H9 (cell line): ENCODE measurements at regions not wholly inside any gene's neighbourhood (a gene's known extent, or its start where the extent isn't known, plus 50 kb on each side); places are given as distances from the start of the nearest gene placed in this dataset.

ENCODE experiments used
- DNase-seq: peaks from one replicate; pipeline ENCODE4 v3.0.0-alpha.2; 2017
- H2AFZ ChIP-seq: one replicate; pipeline ENCODE4 v1.6.1; 2013; ENCODE audit warnings: mild to moderate bottlenecking, low read length, control low read depth, moderate library complexity
- H2AK5ac ChIP-seq: 2 replicates; pipeline ENCODE4 v1.6.1; 2013; ENCODE audit warnings: low read length, control low read depth, mixed read lengths; ENCODE audit not compliant: insufficient read length
- H2BK120ac ChIP-seq: one replicate; pipeline ENCODE4 v1.6.1; 2013; ENCODE audit warnings: low read depth, mild to moderate bottlenecking, low read length, control low read depth, inconsistent platforms; ENCODE audit not compliant: poor library complexity, severe bottlenecking
- H2BK12ac ChIP-seq: 2 replicates; pipeline ENCODE4 v1.6.1; 2013; ENCODE audit warnings: low read length, control low read depth, mixed read lengths, low read depth; ENCODE audit not compliant: insufficient read length
- H2BK15ac ChIP-seq: 2 replicates; pipeline ENCODE4 v1.6.1; 2013; ENCODE audit warnings: low read depth, low read length, control low read depth
- H2BK20ac ChIP-seq: one replicate; pipeline ENCODE4 v1.6.1; 2013; ENCODE audit warnings: low read depth, mild to moderate bottlenecking, low read length, control low read depth, inconsistent platforms; ENCODE audit not compliant: poor library complexity, severe bottlenecking
- H2BK5ac ChIP-seq: 2 replicates; pipeline ENCODE4 v1.6.1; 2013; ENCODE audit warnings: low read length, control low read depth, mixed read lengths; ENCODE audit not compliant: insufficient read length
- H3K14ac ChIP-seq: 2 replicates; pipeline ENCODE4 v1.6.1; 2013; ENCODE audit warnings: low read length, control low read depth; ENCODE audit not compliant: insufficient read depth
- H3K18ac ChIP-seq: 2 replicates; pipeline ENCODE4 v1.6.1; 2013; ENCODE audit warnings: low read depth, mild to moderate bottlenecking, mixed read lengths, low read length, control low read depth; ENCODE audit not compliant: insufficient read length
- H3K23ac ChIP-seq: 2 replicates; pipeline ENCODE4 v1.6.1; 2013; ENCODE audit warnings: low read length, control low read depth, mixed read lengths, low read depth; ENCODE audit not compliant: insufficient read length
- H3K23me2 ChIP-seq: 2 replicates; pipeline ENCODE4 v1.6.1; 2013; ENCODE audit warnings: low read depth, mild to moderate bottlenecking, mixed read lengths, low read length, control low read depth; ENCODE audit not compliant: insufficient read length, poor library complexity, severe bottlenecking
- H3K27ac ChIP-seq: 2 replicates; pipeline ENCODE4 v1.5.1; 2013; ENCODE audit warnings: low read length, control low read depth, mixed read lengths, low read depth; ENCODE audit not compliant: insufficient read length
- H3K27me3 ChIP-seq: 2 replicates; pipeline ENCODE4 v1.6.1; 2013; ENCODE audit warnings: low read length, control low read depth, inconsistent platforms; ENCODE audit not compliant: insufficient read depth
- H3K4ac ChIP-seq: 2 replicates; pipeline ENCODE4 v1.6.1; 2013; ENCODE audit warnings: low read depth, mild to moderate bottlenecking, control low read depth, inconsistent platforms, low read length, moderate library complexity
- H3K4me1 ChIP-seq: 2 replicates; pipeline ENCODE4 v1.6.1; 2013; ENCODE audit warnings: low read length, control low read depth, inconsistent platforms; ENCODE audit not compliant: insufficient read depth
- H3K4me2 ChIP-seq: 2 replicates; pipeline ENCODE4 v1.6.1; 2013; ENCODE audit warnings: low read length, control low read depth, mixed read lengths; ENCODE audit not compliant: insufficient read length, insufficient read depth
- H3K56ac ChIP-seq: 2 replicates; pipeline ENCODE4 v1.6.1; 2013; ENCODE audit warnings: low read depth, mild to moderate bottlenecking, mixed read lengths, low read length, control low read depth; ENCODE audit not compliant: insufficient read length
- H3K79me1 ChIP-seq: 2 replicates; pipeline ENCODE4 v1.6.1; 2013; ENCODE audit warnings: low read depth, mild to moderate bottlenecking, moderate library complexity, low read length, control low read depth, inconsistent platforms; ENCODE audit not compliant: insufficient read depth, poor library complexity, severe bottlenecking
- H3K79me2 ChIP-seq: 2 replicates; pipeline ENCODE4 v1.6.1; 2013; ENCODE audit warnings: low read length, control low read depth, inconsistent platforms; ENCODE audit not compliant: insufficient read depth
- H3K9ac ChIP-seq: 2 replicates; pipeline ENCODE4 v1.6.1; 2013; ENCODE audit warnings: low read length, control low read depth, mixed read lengths; ENCODE audit not compliant: insufficient read length; ENCODE audit errors: extremely low read depth
- H3K9me3 ChIP-seq: one replicate; pipeline ENCODE4 v1.6.1; 2013; ENCODE audit warnings: low read depth, low read length, inconsistent platforms; ENCODE audit not compliant: control insufficient read depth
- H3T11ph ChIP-seq: one replicate; pipeline ENCODE4 v1.6.1; 2013; ENCODE audit warnings: mild to moderate bottlenecking, low read length, control low read depth, inconsistent platforms
- H4K20me1 ChIP-seq: one replicate; pipeline ENCODE4 v1.6.1; 2013; ENCODE audit not compliant: control insufficient read depth, insufficient read length, insufficient read depth
- H4K5ac ChIP-seq: 2 replicates; pipeline ENCODE4 v1.6.1; 2013; ENCODE audit warnings: low read depth, mild to moderate bottlenecking, mixed read lengths, low read length, control low read depth; ENCODE audit not compliant: insufficient read length
- H4K8ac ChIP-seq: replicated peaks from 2 replicates; pipeline ENCODE4 v1.6.1; 2013; ENCODE audit warnings: low read length, control low read depth, mixed read lengths, low read depth; ENCODE audit not compliant: insufficient read length
- H4K91ac ChIP-seq: 2 replicates; pipeline ENCODE4 v1.6.1; 2013; ENCODE audit warnings: low read depth, mild to moderate bottlenecking, moderate library complexity, mixed read lengths, low read length, control low read depth; ENCODE audit not compliant: insufficient read length
- H3K27ac Mint-ChIP-seq, 3 experiments: 2 replicates in 2 of 3; 3 replicates in 1 of 3; pipeline ENCODE4 v1.8.0; 2020 to 2021; ENCODE audit warnings: mixed read lengths in 3 of 3, mild to moderate bottlenecking in 1 of 3, moderate library complexity in 1 of 3
- H3K27me3 Mint-ChIP-seq: 2 replicates; pipeline ENCODE4 v1.8.0; 2021; ENCODE audit warnings: low read depth, mild to moderate bottlenecking, moderate library complexity, mixed read lengths
- H3K36me3 Mint-ChIP-seq, 3 experiments: 2 replicates in 2 of 3; 3 replicates in 1 of 3; pipeline ENCODE4 v1.8.0; 2020 to 2021; ENCODE audit warnings: low read depth in 3 of 3, mixed read lengths in 3 of 3; ENCODE audit not compliant: insufficient read depth in 1 of 3
- H3K4me1 Mint-ChIP-seq, 2 experiments: 2 replicates each; pipeline ENCODE4 v1.8.0; 2020; ENCODE audit warnings: mixed read lengths in 2 of 2
- H3K4me3 Mint-ChIP-seq, 2 experiments: 2 replicates in 1 of 2; 3 replicates in 1 of 2; pipeline ENCODE4 v1.8.0; 2020 to 2021; ENCODE audit warnings: mild to moderate bottlenecking in 2 of 2, mixed read lengths in 2 of 2, moderate library complexity in 1 of 2
- H3K9me3 Mint-ChIP-seq, 2 experiments: 2 replicates in 1 of 2; 3 replicates in 1 of 2; pipeline ENCODE4 v1.8.0; 2020; ENCODE audit warnings: mild to moderate bottlenecking in 2 of 2, mixed read lengths in 2 of 2, moderate library complexity in 1 of 2
- CTCF ChIP-seq: fragments of 200-600 bp; sonication (generic); conservative IDR thresholded peaks from 3 replicates; pipeline ENCODE4 v1.8.0; 2021; ENCODE audit warnings: antibody characterized with exemption, mild to moderate bottlenecking
- WGBS: extraction: QIAGEN DNeasy Blood & Tissue Kit; methylation state at CpG from one replicate; pipeline ENCODE4 v1.1.7; 2013; ENCODE audit warnings: missing lambda C conversion rate, low lambda C conversion rate, mixed read lengths; ENCODE audit not compliant: insufficient read length; ENCODE audit errors: extremely low coverage; 5-methylcytosine and 5-hydroxymethylcytosine counted together

GRCh38 chr6:141992109-141992508 is 140.6 kb upstream of the GJE1 start:
- H3K4me2 ChIP-seq, result no peak overlapping the region
- no peak overlapping the region for H3K56ac ChIP-seq
- no peak overlapping the region for H2AFZ ChIP-seq
- H3K79me2 ChIP-seq, result no peaks in the 10 kb centered on the region
- no peak overlapping the region for H3K4ac ChIP-seq
- no peak overlapping the region for H3K27ac ChIP-seq
- H3K9ac ChIP-seq, result no peak overlapping the region
- no peak overlapping the region for H2BK5ac ChIP-seq
- H4K8ac ChIP-seq, result no peak overlapping the region
- no peak overlapping the region for H2AK5ac ChIP-seq
- no peak overlapping the region for H3K27ac Mint-ChIP-seq
- no peak overlapping the region for H3K14ac ChIP-seq
- no peak for TF ChIP-seq CTCF
- no peaks in the 10 kb centered on the region; the same call in 1 of the 2 replicates for H3K27me3 Mint-ChIP-seq
- H4K20me1 ChIP-seq, result no peaks in the 10 kb centered on the region
- WGBS, result 100% methylated on average over 1 of the region's 2 CpGs
- H4K91ac ChIP-seq, result no peak overlapping the region
- H2BK120ac ChIP-seq, result no peak overlapping the region
- H3K9me3 Mint-ChIP-seq, result peaks cover 7 to 24% of the 10 kb centered on the region in 2 experiments; a peak in 4 of 5 replicates
- no peaks in the 10 kb centered on the region for H3K9me3 ChIP-seq
- H3K79me1 ChIP-seq, result no peaks in the 10 kb centered on the region
- H3K27me3 ChIP-seq, result no peaks in the 10 kb centered on the region
- H3K4me1 Mint-ChIP-seq, result peaks cover 9 to 10% of the 10 kb centered on the region in 2 experiments
- no peak for DNase-seq
- H3K18ac ChIP-seq, result no peak overlapping the region
- no peak overlapping the region for H2BK12ac ChIP-seq
- H3T11ph ChIP-seq, result no peak overlapping the region
- no peaks in the 10 kb centered on the region for H3K23me2 ChIP-seq
- peaks cover 28 to 34% (median 32%) of the 10 kb centered on the region in 3 experiments for H3K36me3 Mint-ChIP-seq
- no peak overlapping the region for H3K23ac ChIP-seq
- H4K5ac ChIP-seq, result no peak overlapping the region
- no peak overlapping the region for H2BK20ac ChIP-seq
- H3K4me1 ChIP-seq, result peaks cover 2% of the 10 kb centered on the region; the same call in 1 of the 2 replicates
- H2BK15ac ChIP-seq, result no peak overlapping the region
- no peak overlapping the region for H3K4me3 Mint-ChIP-seq
